ENCODE measurements at regions not wholly inside any gene's neighbourhood (a gene's known extent, or its start where the extent isn't known, plus 50 kb on each side); places are given as distances from the start of the nearest gene placed in this dataset.

DNA sequence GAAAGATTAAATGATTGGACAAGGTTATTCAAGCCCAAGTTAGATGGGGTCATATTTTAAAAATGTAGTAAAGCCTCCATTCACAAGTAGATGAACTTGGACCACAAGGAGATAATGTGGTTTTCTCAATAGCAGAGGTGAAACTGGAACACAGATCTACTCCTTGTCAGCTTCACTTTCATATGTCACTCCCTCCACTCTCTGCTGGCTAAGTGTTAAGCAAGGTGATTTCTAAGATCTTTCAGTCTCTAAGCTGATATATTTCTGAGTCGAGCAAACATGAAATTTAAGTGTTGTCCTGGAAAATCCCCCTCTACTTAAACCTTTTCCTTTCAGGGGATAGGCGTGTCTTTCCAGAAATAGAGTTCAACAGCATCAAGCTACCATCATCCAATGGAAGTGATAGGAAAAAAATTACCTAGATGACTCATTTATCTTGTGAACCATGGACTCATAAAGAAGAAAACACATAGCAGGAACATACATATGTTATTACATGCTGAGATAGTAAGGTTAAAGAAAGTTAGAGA is 275.0 kb downstream of the PTEN start (continued):
- TF ChIP-seq, protein P1, sequence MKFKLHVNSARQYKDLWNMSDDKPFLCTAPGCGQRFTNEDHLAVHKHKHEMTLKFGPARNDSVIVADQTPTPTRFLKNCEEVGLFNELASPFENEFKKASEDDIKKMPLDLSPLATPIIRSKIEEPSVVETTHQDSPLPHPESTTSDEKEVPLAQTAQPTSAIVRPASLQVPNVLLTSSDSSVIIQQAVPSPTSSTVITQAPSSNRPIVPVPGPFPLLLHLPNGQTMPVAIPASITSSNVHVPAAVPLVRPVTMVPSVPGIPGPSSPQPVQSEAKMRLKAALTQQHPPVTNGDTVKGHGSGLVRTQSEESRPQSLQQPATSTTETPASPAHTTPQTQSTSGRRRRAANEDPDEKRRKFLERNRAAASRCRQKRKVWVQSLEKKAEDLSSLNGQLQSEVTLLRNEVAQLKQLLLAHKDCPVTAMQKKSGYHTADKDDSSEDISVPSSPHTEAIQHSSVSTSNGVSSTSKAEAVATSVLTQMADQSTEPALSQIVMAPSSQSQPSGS (IDR thresholded peaks at IDR 0.05; ENCODE audit: low read length), result no peak
- no peak for TF ChIP-seq SP1 (IDR thresholded peaks at IDR 0.05; ENCODE audit: low read depth, low read length)

Data from H1 (cell line).